ENCODE measurements at regions not wholly inside any gene's neighbourhood (a gene's known extent, or its start where the extent isn't known, plus 50 kb on each side); places are given as distances from the start of the nearest gene placed in this dataset.

- Histone ChIP-seq H3K27me3 (ENCODE audit: insufficient read depth, low read length) (no peaks in the 10 kb centered on the region), H3K4me1 (ENCODE audit: control insufficient read depth in 1 of 2, insufficient read depth in 2 of 2, low read length in 2 of 2) (no peaks in the 10 kb centered on the region), H4K20me1 (ENCODE audit: insufficient read depth) (no peaks in the 10 kb centered on the region), H2AFZ (ENCODE audit: low read depth, low read length, poor library complexity, severe bottlenecking) (no peak overlapping the region), H3K27ac (ENCODE audit: low read depth, low read length) (no peak overlapping the region), H3K9ac (ENCODE audit: low read length) (no peak overlapping the region), H3K9me3 (ENCODE audit: control insufficient read depth in 1 of 2, insufficient read depth in 1 of 2, low read depth in 1 of 2, low read length in 2 of 2) (no peaks in the 10 kb centered on the region), H3K4me3 (replicated peaks in 1 of 2; ENCODE audit: low read depth in 1 of 2, low read length in 2 of 2) (no peak overlapping the region), H3K36me3 (ENCODE audit: control insufficient read depth in 1 of 2, insufficient read depth in 2 of 2, low read length in 2 of 2) (no peaks in the 10 kb centered on the region), H3K4me2 (ENCODE audit: low read length) (no peak overlapping the region), H3K79me2 (ENCODE audit: insufficient read depth, low read length) (no peaks in the 10 kb centered on the region), H3K9me2 (ENCODE audit: insufficient read depth) (no peaks in the 10 kb centered on the region)
- POLR2A ChIA-PET = no interaction called here
- CTCF ChIA-PET = no interaction called here
- TF ChIP-seq ELF1 (IDR thresholded peaks at IDR 0.05; ENCODE audit: borderline replicate concordance, low read depth) (no peak), JUND (IDR thresholded peaks at IDR 0.05) (no peak), YY1 (IDR thresholded peaks at IDR 0.05; ENCODE audit: extremely low read depth, insufficient replicate concordance, low read depth, low read length) (no peak), REST (IDR thresholded peaks at IDR 0.05; ENCODE audit: low read depth) (no peak), EGR1 (IDR thresholded peaks at IDR 0.05; ENCODE audit: low read depth) (no peak), POLR2A (IDR thresholded peaks at IDR 0.05; ENCODE audit: borderline replicate concordance, extremely low read depth, insufficient read depth, insufficient read length) (no peak), FOSL1 (IDR thresholded peaks at IDR 0.05; ENCODE audit: low read depth) (no peak), POLR2AphosphoS5 (IDR thresholded peaks at IDR 0.05; ENCODE audit: low read depth, low read length) (no peak), ZNF274 (IDR thresholded peaks at IDR 0.05; ENCODE audit: low read depth, low read length) (no peak), CBX3 (IDR thresholded peaks at IDR 0.05; ENCODE audit: low read depth) (no peak), ZBTB33 (IDR thresholded peaks at IDR 0.05; ENCODE audit: extremely low read depth, insufficient replicate concordance, low read length) (no peak), EZH2phosphoT487 (IDR thresholded peaks at IDR 0.05; ENCODE audit: borderline replicate concordance) (no peak), ATF3 (IDR thresholded peaks at IDR 0.05) (no peak), CEBPB (IDR thresholded peaks at IDR 0.05; ENCODE audit: low read depth) (no peak), SIN3A (IDR thresholded peaks at IDR 0.05; ENCODE audit: low read depth) (no peak), ZFX (IDR thresholded peaks at IDR 0.05) (no peak), SP1 (IDR thresholded peaks at IDR 0.05; ENCODE audit: low read depth) (no peak), TCF7L2 (IDR thresholded peaks at IDR 0.05; ENCODE audit: borderline replicate concordance, extremely low read depth, insufficient read depth, insufficient read length) (no peak), CTCF (IDR thresholded peaks at IDR 0.05 in 2 of 3, conservative IDR thresholded peaks at IDR 0.05 in 1 of 3; ENCODE audit: borderline replicate concordance in 1 of 3, insufficient read depth in 1 of 3, low read depth in 2 of 3, low read length in 2 of 3) (no peak)
- DNase-seq (ENCODE audit: low read depth, low spot score) (no peak), ATAC-seq (no peak)
- BruUV-seq (replicated peaks) = no TSS peak
- RAD21 ChIA-PET (ENCODE audit: low non-redundant PET in 1 of 2, low total read pairs in 2 of 2, uncharacterized antibody in 2 of 2, unreplicated experiment in 2 of 2) = no interaction called here
- intact Hi-C loops (cut with micrococcal nuclease) = no loop called here
Measured at GRCh38 chr11:110929129-110929528, 216.9 kb upstream of the ARHGAP20 start.
